ENCODE measurements at regions not wholly inside any gene's neighbourhood (a gene's known extent, or its start where the extent isn't known, plus 50 kb on each side); places are given as distances from the start of the nearest gene placed in this dataset.

DNA sequence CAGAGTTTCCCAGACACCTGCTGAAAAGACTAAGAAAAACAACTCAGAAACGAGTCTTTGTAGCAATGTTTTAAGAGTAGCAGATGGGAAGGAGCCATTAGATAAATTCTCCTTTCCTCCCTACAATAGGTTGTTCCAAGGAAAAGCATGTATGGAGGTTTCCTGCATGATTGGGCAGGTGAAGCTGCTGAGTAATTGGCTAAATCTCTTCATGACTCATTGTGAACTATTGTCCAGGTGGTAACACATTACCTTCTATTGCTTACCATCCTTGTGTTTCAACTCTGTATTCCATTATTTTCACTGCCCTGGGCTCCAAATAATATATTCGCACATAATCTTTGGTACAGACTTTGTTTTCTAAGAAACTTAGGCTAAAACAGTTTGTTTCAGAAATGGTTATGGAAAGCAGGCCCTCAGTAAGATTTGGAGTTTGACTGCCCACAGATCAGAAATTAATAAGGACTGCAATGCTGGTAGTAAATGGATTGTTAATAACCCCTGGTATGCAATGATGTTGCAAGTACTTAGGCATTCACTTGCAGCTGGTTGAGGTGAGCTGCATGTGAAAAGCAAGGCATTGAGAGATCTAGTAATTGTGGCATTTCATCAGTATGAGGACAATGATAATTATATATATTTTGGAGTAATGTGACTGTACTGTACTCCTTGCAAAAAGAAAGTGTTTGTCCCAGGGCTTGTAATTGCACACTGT, 281.4 kb upstream of the VLDLR start:
- peaks cover 57% of the 10 kb centered on the region for H3K4me1 Mint-ChIP-seq
- H3K27ac Mint-ChIP-seq = no peak overlapping the region
- H3K27me3 Mint-ChIP-seq (ENCODE audit: low read depth) = no peaks in the 10 kb centered on the region

DNA sequence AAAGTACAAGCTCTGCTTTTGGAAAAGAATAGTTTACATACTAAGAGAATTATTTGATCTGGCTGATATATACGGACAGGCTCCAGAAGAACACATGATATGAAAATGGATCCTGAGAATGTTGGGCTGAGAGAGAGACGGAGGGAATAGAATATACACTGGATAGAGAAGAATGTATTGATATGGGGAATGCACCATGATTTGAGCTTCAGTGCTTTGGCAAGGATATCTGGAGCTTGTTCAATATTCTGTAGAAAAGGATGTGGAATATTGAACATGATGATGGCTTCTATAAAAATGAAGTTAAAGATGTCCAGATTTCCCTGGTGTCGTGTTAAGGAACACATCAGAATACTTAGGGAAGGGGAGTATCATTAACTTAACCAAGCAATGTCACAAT, 280.5 kb upstream of the VLDLR start:
- Mint-ChIP-seq H3K27ac (no peak overlapping the region), H3K4me1 (peaks cover 53% of the 10 kb centered on the region), H3K27me3 (ENCODE audit: low read depth) (no peaks in the 10 kb centered on the region), H3K36me3 (peaks cover 3% of the 10 kb centered on the region), H3K4me3 (no peak overlapping the region), H3K9me3 (peaks cover 22% of the 10 kb centered on the region)
- TF ChIP-seq, protein P1, sequence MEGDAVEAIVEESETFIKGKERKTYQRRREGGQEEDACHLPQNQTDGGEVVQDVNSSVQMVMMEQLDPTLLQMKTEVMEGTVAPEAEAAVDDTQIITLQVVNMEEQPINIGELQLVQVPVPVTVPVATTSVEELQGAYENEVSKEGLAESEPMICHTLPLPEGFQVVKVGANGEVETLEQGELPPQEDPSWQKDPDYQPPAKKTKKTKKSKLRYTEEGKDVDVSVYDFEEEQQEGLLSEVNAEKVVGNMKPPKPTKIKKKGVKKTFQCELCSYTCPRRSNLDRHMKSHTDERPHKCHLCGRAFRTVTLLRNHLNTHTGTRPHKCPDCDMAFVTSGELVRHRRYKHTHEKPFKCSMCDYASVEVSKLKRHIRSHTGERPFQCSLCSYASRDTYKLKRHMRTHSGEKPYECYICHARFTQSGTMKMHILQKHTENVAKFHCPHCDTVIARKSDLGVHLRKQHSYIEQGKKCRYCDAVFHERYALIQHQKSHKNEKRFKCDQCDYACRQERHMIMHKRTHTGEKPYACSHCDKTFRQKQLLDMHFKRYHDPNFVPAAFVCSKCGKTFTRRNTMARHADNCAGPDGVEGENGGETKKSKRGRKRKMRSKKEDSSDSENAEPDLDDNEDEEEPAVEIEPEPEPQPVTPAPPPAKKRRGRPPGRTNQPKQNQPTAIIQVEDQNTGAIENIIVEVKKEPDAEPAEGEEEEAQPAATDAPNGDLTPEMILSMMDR (IDR thresholded peaks at IDR 0.05; ENCODE audit: unreplicated experiment) = no peak
- no peak for DNase-seq (ENCODE audit: low spot score in 2 of 2, unreplicated experiment in 2 of 2)

More for the DNA sequence above, 281.4 kb upstream of the VLDLR start:
- Mint-ChIP-seq H3K9me3 (peaks cover 22% of the 10 kb centered on the region), H3K36me3 (peaks cover 3% of the 10 kb centered on the region), H3K4me3 (no peak overlapping the region)
- TF ChIP-seq, protein P1 (IDR thresholded peaks at IDR 0.05; ENCODE audit: unreplicated experiment) = no peak
- no peak for DNase-seq (ENCODE audit: low spot score in 2 of 2, unreplicated experiment in 2 of 2)

DNA sequence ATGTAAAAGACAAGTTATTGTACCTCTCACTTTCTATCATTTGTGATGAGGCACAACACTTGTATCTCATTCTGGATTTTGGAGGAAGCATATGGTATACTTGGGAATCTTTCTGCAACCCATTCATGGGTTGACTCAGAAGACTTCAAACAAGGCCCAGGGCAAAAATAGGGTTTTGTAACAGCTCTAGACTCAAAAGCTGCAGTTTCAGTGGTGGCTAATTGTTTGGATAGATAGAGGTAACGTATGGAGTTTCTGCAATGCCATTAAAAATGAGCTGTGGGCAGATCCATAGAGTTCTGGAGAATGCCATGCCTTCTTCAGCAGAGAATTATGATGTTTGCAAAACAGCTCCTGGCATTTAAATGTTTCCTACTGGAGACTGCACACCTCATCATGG, 279.6 kb upstream of the VLDLR start:
- H3K27me3 Mint-ChIP-seq (ENCODE audit: low read depth) = no peaks in the 10 kb centered on the region
- peaks cover 22% of the 10 kb centered on the region for H3K9me3 Mint-ChIP-seq
- peaks cover 47% of the 10 kb centered on the region for H3K4me1 Mint-ChIP-seq
- H3K36me3 Mint-ChIP-seq = peaks cover 3% of the 10 kb centered on the region
- H3K27ac Mint-ChIP-seq = no peak overlapping the region
- H3K4me3 Mint-ChIP-seq = no peak overlapping the region
- TF ChIP-seq, protein P1 (IDR thresholded peaks at IDR 0.05; ENCODE audit: unreplicated experiment) = no peak
- DNase-seq (ENCODE audit: low spot score in 2 of 2, unreplicated experiment in 2 of 2) = no peak

DNA sequence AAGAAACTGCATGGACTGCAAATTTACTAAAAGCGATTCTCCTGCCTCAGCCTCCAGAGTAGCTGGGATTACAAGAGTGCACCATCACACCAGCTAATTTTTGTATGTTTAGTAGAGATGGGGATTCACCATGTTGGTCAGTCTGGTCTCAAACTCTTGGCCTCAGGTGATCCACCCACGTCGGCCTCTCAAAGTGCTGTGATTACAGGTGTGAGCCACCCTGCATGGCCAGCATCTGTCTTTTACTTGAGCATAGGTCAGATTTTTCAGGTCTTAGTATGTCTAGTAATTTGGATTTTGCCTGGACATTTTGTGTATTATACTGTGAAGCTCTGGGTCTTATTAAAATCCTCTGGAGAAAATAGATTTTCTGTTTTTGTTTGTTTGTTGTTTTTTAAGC, 277.8 kb upstream of the VLDLR start:
- peaks cover 29% of the 10 kb centered on the region for H3K4me1 Mint-ChIP-seq
- DNase-seq (ENCODE audit: low spot score in 2 of 2, unreplicated experiment in 2 of 2) = no peak
- TF ChIP-seq, protein P1 (IDR thresholded peaks at IDR 0.05; ENCODE audit: unreplicated experiment) = no peak
- H3K4me3 Mint-ChIP-seq = no peak overlapping the region
- no peaks in the 10 kb centered on the region for H3K27me3 Mint-ChIP-seq (ENCODE audit: low read depth)
- peak overlapping the region; percentile 83 for H3K27ac Mint-ChIP-seq
- peaks cover 40% of the 10 kb centered on the region for H3K9me3 Mint-ChIP-seq
- peaks cover 15% of the 10 kb centered on the region for H3K36me3 Mint-ChIP-seq

DNA sequence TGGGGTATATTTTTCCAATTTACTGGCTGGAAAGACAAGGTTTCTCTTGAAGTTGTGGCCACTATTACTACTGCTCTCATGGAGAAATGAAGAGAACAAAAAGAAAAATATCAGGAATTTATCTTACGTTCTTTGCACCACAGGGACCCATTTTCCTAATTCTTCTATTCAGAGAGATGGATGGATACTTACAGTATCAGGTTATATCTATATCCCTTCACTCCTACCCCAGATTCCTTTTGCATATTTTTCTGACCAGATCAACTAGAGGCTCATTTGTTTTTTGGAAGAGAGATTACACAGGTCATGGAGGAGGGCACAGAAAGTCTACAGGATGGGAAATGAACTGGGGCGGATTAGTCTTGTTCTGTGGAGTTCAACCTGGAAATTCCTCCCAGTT, 277.2 kb upstream of the VLDLR start:
- no peak for DNase-seq (ENCODE audit: low spot score in 2 of 2, unreplicated experiment in 2 of 2)
- TF ChIP-seq, protein P1 (IDR thresholded peaks at IDR 0.05; ENCODE audit: unreplicated experiment) = no peak
- peaks cover 15% of the 10 kb centered on the region for H3K36me3 Mint-ChIP-seq
- peak overlapping the region; percentile 83 for H3K27ac Mint-ChIP-seq
- peaks cover 24% of the 10 kb centered on the region for H3K4me1 Mint-ChIP-seq
- no peak overlapping the region for H3K4me3 Mint-ChIP-seq
- peaks cover 40% of the 10 kb centered on the region for H3K9me3 Mint-ChIP-seq
- no peaks in the 10 kb centered on the region for H3K27me3 Mint-ChIP-seq (ENCODE audit: low read depth)
